Kidney epithelial cell (primary cell): ENCODE measurements at regions not wholly inside any gene's neighbourhood (a gene's known extent, or its start where the extent isn't known, plus 50 kb on each side); places are given as distances from the start of the nearest gene placed in this dataset.

Source experiments
- DNase-seq: peaks from one replicate; pipeline ENCODE4 v3.0.0-alpha.2; 2010; ENCODE audit warnings: low read depth
- H3K27me3 ChIP-seq: 2 replicates; pipeline ENCODE4 v1.6.0; 2011; ENCODE audit warnings: low read length; ENCODE audit not compliant: control insufficient read depth, insufficient read depth
- H3K36me3 ChIP-seq: 2 replicates; pipeline ENCODE4 v1.5.1; 2011; ENCODE audit warnings: low read length; ENCODE audit not compliant: control insufficient read depth, insufficient read depth
- H3K4me3 ChIP-seq: 2 replicates; pipeline ENCODE4 v1.5.1; 2011; ENCODE audit warnings: low read depth, mild to moderate bottlenecking, control low read depth, low read length
- TF ChIP-seq, protein P1 (sequence below): IDR thresholded peaks from 2 replicates; pipeline ENCODE4 v1.5.1; 2011; ENCODE audit warnings: mild to moderate bottlenecking, moderate library complexity, low read length, control low read depth, inconsistent platforms; ENCODE audit not compliant: insufficient read depth, poor library complexity, severe bottlenecking

DNA sequence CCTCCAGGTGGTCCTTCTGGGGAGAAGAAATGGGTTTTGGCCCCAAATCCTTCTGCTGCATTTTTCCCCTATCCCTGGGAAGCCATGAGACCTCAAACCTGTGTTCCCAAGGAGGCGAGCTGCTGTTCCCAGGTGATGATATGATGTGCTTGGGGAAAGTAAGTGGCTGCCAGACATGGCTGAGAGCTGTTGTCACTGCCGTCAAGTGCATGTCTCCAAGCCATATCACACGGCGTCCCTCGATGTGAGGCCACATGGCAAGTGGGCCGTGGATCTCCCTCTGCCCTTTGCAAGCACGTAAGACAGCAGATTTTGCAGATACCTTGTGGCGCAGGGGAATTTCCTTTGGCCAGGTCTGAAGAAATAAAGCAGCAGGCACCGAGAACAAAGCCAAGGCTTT lies 103.7 kb upstream of the CD93 start:
- Histone ChIP-seq H3K4me3 (no peak overlapping the region), H3K36me3 (no peaks in the 10 kb centered on the region), H3K27me3 (peaks cover 2% of the 10 kb centered on the region)
- TF ChIP-seq, protein P1, sequence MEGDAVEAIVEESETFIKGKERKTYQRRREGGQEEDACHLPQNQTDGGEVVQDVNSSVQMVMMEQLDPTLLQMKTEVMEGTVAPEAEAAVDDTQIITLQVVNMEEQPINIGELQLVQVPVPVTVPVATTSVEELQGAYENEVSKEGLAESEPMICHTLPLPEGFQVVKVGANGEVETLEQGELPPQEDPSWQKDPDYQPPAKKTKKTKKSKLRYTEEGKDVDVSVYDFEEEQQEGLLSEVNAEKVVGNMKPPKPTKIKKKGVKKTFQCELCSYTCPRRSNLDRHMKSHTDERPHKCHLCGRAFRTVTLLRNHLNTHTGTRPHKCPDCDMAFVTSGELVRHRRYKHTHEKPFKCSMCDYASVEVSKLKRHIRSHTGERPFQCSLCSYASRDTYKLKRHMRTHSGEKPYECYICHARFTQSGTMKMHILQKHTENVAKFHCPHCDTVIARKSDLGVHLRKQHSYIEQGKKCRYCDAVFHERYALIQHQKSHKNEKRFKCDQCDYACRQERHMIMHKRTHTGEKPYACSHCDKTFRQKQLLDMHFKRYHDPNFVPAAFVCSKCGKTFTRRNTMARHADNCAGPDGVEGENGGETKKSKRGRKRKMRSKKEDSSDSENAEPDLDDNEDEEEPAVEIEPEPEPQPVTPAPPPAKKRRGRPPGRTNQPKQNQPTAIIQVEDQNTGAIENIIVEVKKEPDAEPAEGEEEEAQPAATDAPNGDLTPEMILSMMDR: no peak
- DNase-seq: no peak

DNA sequence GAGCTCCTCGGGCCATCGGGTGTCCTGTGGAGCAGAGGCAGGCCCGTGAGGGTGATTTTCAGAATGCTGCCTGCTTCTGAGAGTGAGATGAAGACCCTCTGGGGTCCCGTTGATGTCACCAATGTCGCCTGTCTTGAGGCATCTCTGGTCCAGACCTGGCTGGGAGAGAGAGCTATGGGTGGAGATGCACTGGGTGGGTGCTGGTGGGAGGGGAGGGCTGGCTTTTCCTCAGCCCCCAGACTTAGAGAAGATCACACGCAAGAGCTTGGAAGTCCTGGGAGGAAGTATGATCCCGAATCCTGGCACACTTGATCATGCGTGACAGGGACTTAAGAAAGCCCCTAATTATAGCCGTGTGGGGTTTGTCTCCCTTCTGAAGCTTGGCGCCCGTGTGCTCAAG lies 103.2 kb upstream of the CD93 start:
- Histone ChIP-seq H3K4me3 (no peak overlapping the region), H3K27me3 (peaks cover 2% of the 10 kb centered on the region), H3K36me3 (no peaks in the 10 kb centered on the region)
- TF ChIP-seq, protein P1: no peak
- no peak for DNase-seq

DNA sequence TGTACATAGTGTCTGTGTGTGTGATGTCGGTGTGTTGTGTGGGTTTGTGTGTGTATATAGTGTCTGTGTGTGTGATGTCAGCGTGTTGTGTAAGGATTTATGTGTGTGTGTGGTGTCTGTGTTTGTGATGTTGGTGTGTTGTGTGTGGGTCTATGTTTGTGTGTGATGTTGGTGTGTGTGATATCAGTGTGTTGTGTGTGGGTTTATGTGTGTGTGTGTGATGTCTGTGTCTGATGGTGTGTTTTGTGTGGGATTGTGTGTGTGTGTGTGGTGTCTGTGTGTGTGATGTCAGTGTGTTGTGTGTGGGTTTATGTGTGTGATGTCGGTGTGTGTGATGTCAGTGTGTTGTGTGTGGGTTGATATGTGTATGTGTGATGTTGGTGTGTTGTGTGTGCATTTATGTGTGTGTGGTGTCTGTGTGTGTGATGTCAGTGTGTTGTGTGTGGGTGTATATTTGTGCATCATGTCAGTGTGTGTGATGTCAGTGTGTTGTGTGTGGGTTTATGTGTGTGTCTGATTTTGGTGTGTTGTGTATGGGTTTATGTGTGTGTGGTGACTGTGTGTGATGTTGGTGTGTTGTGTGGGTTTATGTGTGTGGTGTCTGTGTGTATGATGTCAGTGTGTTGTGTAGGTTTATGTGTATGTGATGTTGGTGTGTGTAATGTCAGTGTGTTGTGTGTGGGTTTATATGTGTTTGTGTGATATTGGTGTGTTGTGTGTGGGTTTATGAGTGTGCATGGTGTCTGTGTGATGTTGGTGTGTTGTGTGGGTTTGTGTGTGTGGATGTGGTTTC lies 102.4 kb upstream of the CD93 start:
- Histone ChIP-seq H3K36me3 (no peaks in the 10 kb centered on the region), H3K27me3 (peaks cover 2% of the 10 kb centered on the region), H3K4me3 (no peak overlapping the region)
- no peak for DNase-seq
- TF ChIP-seq, protein P1: no peak

DNA sequence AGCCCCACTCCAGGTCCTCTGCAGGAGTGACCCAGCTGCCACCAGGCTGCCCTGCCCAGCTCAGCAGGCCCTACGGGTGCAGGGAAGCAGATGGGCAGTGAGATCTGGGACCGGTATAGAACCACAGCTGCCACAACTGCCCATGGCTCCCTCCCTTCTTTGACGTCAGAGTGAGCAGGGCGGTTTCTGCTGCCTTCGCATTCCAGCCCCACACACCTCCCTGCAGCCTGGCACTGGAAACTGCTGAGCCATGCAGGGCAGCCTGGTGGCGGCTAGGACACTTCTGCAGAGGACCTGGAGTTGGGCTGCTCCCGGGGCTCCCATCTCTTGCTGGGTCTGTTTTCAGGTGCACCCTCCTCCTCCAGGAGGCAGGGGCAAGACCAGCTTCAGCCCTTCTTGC lies 101.6 kb upstream of the CD93 start:
- no peak for DNase-seq
- Histone ChIP-seq H3K27me3 (peaks cover 2% of the 10 kb centered on the region), H3K4me3 (no peak overlapping the region), H3K36me3 (no peaks in the 10 kb centered on the region)
- TF ChIP-seq, protein P1: no peak

DNA sequence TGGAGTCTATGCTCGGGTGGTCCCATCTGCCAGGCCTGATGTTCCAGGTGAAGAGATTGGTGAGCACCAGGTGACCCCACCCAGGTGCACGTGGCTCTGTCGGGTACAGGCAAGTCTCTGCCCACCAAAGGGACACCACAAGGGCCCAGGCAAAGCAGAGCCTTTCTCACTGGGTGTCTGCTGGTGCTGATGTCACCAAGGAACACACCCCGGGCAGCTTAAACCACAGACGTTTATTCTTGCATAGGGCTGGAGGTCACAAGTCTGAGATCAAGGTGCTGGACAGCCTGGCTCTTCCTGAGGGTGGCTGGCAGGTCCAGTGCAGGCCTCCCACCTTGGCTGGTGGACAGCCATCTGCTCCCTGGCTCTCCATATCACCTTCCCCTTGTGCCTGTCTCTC lies 100.7 kb upstream of the CD93 start:
- H3K27me3 ChIP-seq: peaks cover 2% of the 10 kb centered on the region
- TF ChIP-seq, protein P1: no peak
- DNase-seq: no peak
- no peak overlapping the region for H3K4me3 ChIP-seq
- H3K36me3 ChIP-seq: no peaks in the 10 kb centered on the region

DNA sequence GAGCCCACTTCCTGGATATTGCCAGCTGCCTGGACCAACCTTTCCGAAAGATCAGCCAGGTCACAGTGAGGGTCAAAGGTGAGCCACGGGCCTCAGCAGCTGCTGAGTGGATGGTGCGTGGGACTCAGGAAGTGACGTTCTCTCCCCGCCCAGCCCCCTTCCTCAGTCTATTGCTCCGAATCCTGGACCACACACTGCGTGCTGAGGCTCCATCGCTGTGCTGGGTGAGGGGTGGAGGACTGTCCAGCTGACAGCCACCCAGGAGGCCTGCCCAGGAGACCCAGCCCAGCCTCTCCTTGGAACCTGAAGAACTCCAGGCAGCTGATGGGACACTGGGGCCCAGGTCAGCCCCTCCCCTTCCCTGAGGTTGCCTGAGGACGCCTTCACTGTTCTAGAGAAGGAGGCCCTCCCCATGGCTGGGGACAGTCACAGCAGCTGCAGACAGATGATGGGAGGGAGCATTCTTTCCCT lies 94.4 kb upstream of the CD93 start:
- Histone ChIP-seq H3K4me3 (no peak overlapping the region), H3K36me3 (no peaks in the 10 kb centered on the region)
- TF ChIP-seq, protein P1: no peak

More for the DNA sequence above, 94.4 kb upstream of the CD93 start:
- DNase-seq: no peak
- H3K27me3 ChIP-seq: no peaks in the 10 kb centered on the region
